RWPE2 (cell line): ENCODE measurements at regions not wholly inside any gene's neighbourhood (a gene's known extent, or its start where the extent isn't known, plus 50 kb on each side); places are given as distances from the start of the nearest gene placed in this dataset.
"Not testable (repeated sequence)": the region's sequence is repeated elsewhere in the genome, so short reads cannot be mapped to it uniquely, and the experiment has no call there.

ENCODE experiments used
- ATAC-seq: fragments of 200-7000 bp; cut with Tn5 transposase; 3 replicates; pipeline ENCODE4 v1.9.1; 2021; ENCODE audit warnings: low read depth
- DNase-seq: peaks from one replicate; pipeline ENCODE4 v3.0.0-alpha.2; 2020; ENCODE audit warnings: low spot score
- H3K27ac ChIP-seq: fragments of 450-650 bp; 2 replicates; pipeline ENCODE4 v1.5.1; 2017; ENCODE audit warnings: mild to moderate bottlenecking; ENCODE audit not compliant: poor library complexity, severe bottlenecking
- H3K27me3 ChIP-seq: fragments of 250-450 bp; sonication (Bioruptor Pico); 2 replicates; pipeline ENCODE4 v1.5.1; 2021; ENCODE audit warnings: mild to moderate bottlenecking, moderate library complexity; ENCODE audit not compliant: insufficient read depth, poor library complexity, severe bottlenecking
- H3K36me3 ChIP-seq: fragments of 250-450 bp; sonication (Bioruptor Pico); 2 replicates; pipeline ENCODE4 v1.5.1; 2020; ENCODE audit warnings: low read depth, mild to moderate bottlenecking, moderate library complexity
- H3K4me1 ChIP-seq: fragments of 250-450 bp; sonication (Bioruptor Pico); 2 replicates; pipeline ENCODE4 v1.5.1; 2021; ENCODE audit warnings: mild to moderate bottlenecking, moderate library complexity; ENCODE audit not compliant: insufficient read depth, poor library complexity, severe bottlenecking
- H3K4me3 ChIP-seq: fragments of 250-450 bp; sonication (Bioruptor Pico); 2 replicates; pipeline ENCODE4 v1.5.1; 2021; ENCODE audit warnings: mild to moderate bottlenecking, moderate library complexity; ENCODE audit not compliant: severe bottlenecking
- H3K9me3 ChIP-seq: fragments of 250-450 bp; sonication (Bioruptor Pico); 2 replicates; pipeline ENCODE4 v1.5.1; 2021; ENCODE audit warnings: mild to moderate bottlenecking, moderate library complexity; ENCODE audit not compliant: severe bottlenecking
- CTCF ChIP-seq: fragments of 450-650 bp; IDR thresholded peaks from one replicate; pipeline ENCODE4 v1.5.1; 2017; ENCODE audit warnings: mild to moderate bottlenecking, moderate library complexity; ENCODE audit not compliant: poor library complexity, severe bottlenecking

- Histone ChIP-seq H3K9me3 (no peaks in the 10 kb centered on the region), H3K4me1 (no peaks in the 10 kb centered on the region), H3K27me3 (no peaks in the 10 kb centered on the region), H3K36me3 (no peaks in the 10 kb centered on the region), H3K4me3 (no peak overlapping the region), H3K27ac (no peak overlapping the region)
- TF ChIP-seq CTCF: no peak
- DNase-seq: no peak
- ATAC-seq: no peak
These were observed 1088.5 kb upstream of the INTU start for GRCh38 chr4:126544276-126544675.

GRCh38 chr4:126546197-126546596 is 1086.6 kb upstream of the INTU start:
- not testable (repeated sequence) for ATAC-seq, H3K4me1 ChIP-seq, H3K27ac ChIP-seq, DNase-seq, H3K27me3 ChIP-seq, H3K4me3 ChIP-seq, H3K9me3 ChIP-seq, H3K36me3 ChIP-seq

- H3K27ac ChIP-seq: no peak overlapping the region
These were observed 1085.4 kb upstream of the INTU start for GRCh38 chr4:126547352-126547751.

GRCh38 chr4:126548890-126549289 is 1083.9 kb upstream of the INTU start:
- Histone ChIP-seq H3K36me3 (no peaks in the 10 kb centered on the region), H3K27ac (no peak overlapping the region), H3K9me3 (no peaks in the 10 kb centered on the region), H3K27me3 (no peaks in the 10 kb centered on the region), H3K4me1 (no peaks in the 10 kb centered on the region), H3K4me3 (no peak overlapping the region)
- no peak for DNase-seq
- TF ChIP-seq CTCF: no peak
- no peak for ATAC-seq

More at GRCh38 chr4:126547352-126547751, 1085.4 kb upstream of the INTU start:
- DNase-seq (no peak), ATAC-seq (no peak)
- Histone ChIP-seq H3K27me3 (no peaks in the 10 kb centered on the region), H3K4me3 (no peak overlapping the region), H3K4me1 (no peaks in the 10 kb centered on the region), H3K9me3 (no peaks in the 10 kb centered on the region), H3K36me3 (no peaks in the 10 kb centered on the region)
- TF ChIP-seq CTCF: no peak

- ATAC-seq (no peak), DNase-seq (no peak)
- H3K36me3 ChIP-seq: no peaks in the 10 kb centered on the region
- no peaks in the 10 kb centered on the region for H3K27me3 ChIP-seq
- H3K27ac ChIP-seq: no peak overlapping the region
- no peak for TF ChIP-seq CTCF
- H3K9me3 ChIP-seq: no peaks in the 10 kb centered on the region
- no peaks in the 10 kb centered on the region for H3K4me1 ChIP-seq
- H3K4me3 ChIP-seq: no peak overlapping the region
These were observed 1080.4 kb upstream of the INTU start for GRCh38 chr4:126552321-126552720.
